B cell (primary cell): ENCODE measurements at regions not wholly inside any gene's neighbourhood (a gene's known extent, or its start where the extent isn't known, plus 50 kb on each side); places are given as distances from the start of the nearest gene placed in this dataset.

Experiments used
- ATAC-seq: fragments of 200-7000 bp; cut with Tn5 transposase; one replicate; pipeline ENCODE4 v1.10.0; 2021; ENCODE audit warnings: low read depth, mild to moderate bottlenecking, moderate number of reproducible peaks, moderate library complexity
- CTCF ChIA-PET: fragments of 350-600 bp; sonication (Branson Sonifier 250); formaldehyde crosslinking; loops from one replicate; lab custom pipeline; 2021; ENCODE audit warnings: antibody characterized with exemption, inconsistent platforms; lab: Charles Lee
- POLR2A ChIA-PET: fragments of 350-600 bp; sonication (Branson Sonifier 250); formaldehyde crosslinking; loops from one replicate; lab custom pipeline; 2021; ENCODE audit warnings: antibody characterized with exemption; lab: Charles Lee
- DNase-seq: peaks from one replicate; pipeline ENCODE4 v3.0.0; 2013
- H2AFZ ChIP-seq: 2 replicates; pipeline ENCODE4 v1.6.1; 2012; ENCODE audit warnings: mild to moderate bottlenecking, low read depth, low read length; ENCODE audit not compliant: insufficient read depth, poor library complexity, severe bottlenecking
- H3K27ac ChIP-seq, 2 donors: 1 replicate in 1 of 2; 2 replicates in 1 of 2; pipeline ENCODE4 v1.5.1; 2012 to 2013; ENCODE audit warnings: low read length in 2 of 2, mild to moderate bottlenecking in 2 of 2, moderate library complexity in 1 of 2
- H3K27me3 ChIP-seq, 4 experiments: fragments of 200-600 bp in 1 of 4; sonication (generic) in 1 of 4; replicated peaks in 1 of 4; 1 replicate in 2 of 4; 2 replicates in 2 of 4; pipeline versions ENCODE4 v1.6.1 to v1.7.0; 2013 to 2016; ENCODE audit warnings: low read length in 3 of 4, mild to moderate bottlenecking in 2 of 4, mixed read lengths in 1 of 4, moderate library complexity in 1 of 4; ENCODE audit not compliant: insufficient read depth in 4 of 4, control insufficient read depth in 3 of 4; ENCODE audit errors: control extremely low read depth in 1 of 4
- H3K36me3 ChIP-seq, 2 experiments: replicated peaks in 1 of 2; 1 replicate in 1 of 2; 2 replicates in 1 of 2; pipeline versions ENCODE4 v1.6.1 to v1.7.1; 2013; ENCODE audit warnings: low read length in 1 of 2; ENCODE audit not compliant: insufficient read depth in 2 of 2, control insufficient read depth in 1 of 2; ENCODE audit errors: control extremely low read depth in 1 of 2, extremely low read depth in 1 of 2
- H3K4me1 ChIP-seq, 2 donors: fragments of 200-600 bp in 1 of 2; sonication (generic) in 1 of 2; 1 replicate in 1 of 2; 2 replicates in 1 of 2; pipeline versions ENCODE4 v1.5.1 to v1.6.1; 2013 to 2017; ENCODE audit warnings: low read length in 2 of 2; ENCODE audit not compliant: control insufficient read depth in 2 of 2, insufficient read depth in 2 of 2
- H3K4me2 ChIP-seq: replicated peaks from 2 replicates; pipeline ENCODE3; 2012; ENCODE audit warnings: mild to moderate bottlenecking, low read depth, low read length; ENCODE audit not compliant: poor library complexity, severe bottlenecking
- H3K4me3 ChIP-seq, 5 experiments: fragments of 200-600 bp in 1 of 5; sonication (generic) in 1 of 5; 1 replicate in 3 of 5; 2 replicates in 2 of 5; pipeline versions ENCODE4 v1.5.1 to v1.7.0; 2011 to 2016; ENCODE audit warnings: low read length in 4 of 5, mild to moderate bottlenecking in 4 of 5, low read depth in 2 of 5, control low read depth in 1 of 5, moderate library complexity in 1 of 5; ENCODE audit not compliant: insufficient read depth in 1 of 5; ENCODE audit errors: control extremely low read depth in 1 of 5, extremely low read depth in 1 of 5
- H3K79me2 ChIP-seq: fragments of 200-600 bp; sonication (generic); one replicate; pipeline ENCODE4 v1.6.0; 2016; ENCODE audit warnings: low read length; ENCODE audit not compliant: control insufficient read depth, insufficient read depth
- H3K9ac ChIP-seq: fragments of 200-600 bp; sonication (generic); 2 replicates; pipeline ENCODE4 v1.6.1; 2017; ENCODE audit warnings: mild to moderate bottlenecking, low read length, moderate library complexity
- H3K9me3 ChIP-seq, 3 donors: one replicate each; pipeline versions ENCODE4 v1.6.1 to v1.7.1; 2013; ENCODE audit warnings: low read length in 2 of 3; ENCODE audit not compliant: control insufficient read depth in 2 of 3, insufficient read depth in 1 of 3; ENCODE audit errors: control extremely low read depth in 1 of 3
- H4K20me1 ChIP-seq: 2 replicates; pipeline ENCODE4 v1.6.0; 2012; ENCODE audit warnings: mild to moderate bottlenecking, low read length; ENCODE audit not compliant: insufficient read depth, control insufficient read depth, poor library complexity, severe bottlenecking
- H3K27ac Mint-ChIP-seq: one replicate; pipeline ENCODE4 v1.8.0; 2021; ENCODE audit warnings: mixed read lengths
- H3K27me3 Mint-ChIP-seq: one replicate; pipeline ENCODE4 v1.8.0; 2021; ENCODE audit warnings: mixed read lengths
- H3K4me1 Mint-ChIP-seq: one replicate; pipeline ENCODE4 v1.8.0; 2021; ENCODE audit warnings: mixed read lengths
- H3K4me3 Mint-ChIP-seq: one replicate; pipeline ENCODE4 v1.8.0; 2021; ENCODE audit warnings: mixed read lengths
- H3K9me3 Mint-ChIP-seq: one replicate; pipeline ENCODE4 v1.8.0; 2022; ENCODE audit warnings: mixed read lengths; ENCODE audit not compliant: insufficient read depth
- CTCF ChIP-seq: fragments of 200-600 bp; IDR thresholded peaks from one replicate; pipeline ENCODE4 v1.8.0; 2022; ENCODE audit warnings: antibody characterized with exemption, mild to moderate bottlenecking
- EZH2 ChIP-seq: IDR thresholded peaks from 2 replicates; pipeline ENCODE4 v1.6.1; 2012; ENCODE audit warnings: borderline replicate concordance, low read depth, mild to moderate bottlenecking, moderate library complexity, low read length; ENCODE audit not compliant: insufficient read depth, poor library complexity, severe bottlenecking
- WGBS: methylation state at CpG from one replicate; pipeline ENCODE4 v1.1.5; 2013; ENCODE audit warnings: missing lambda C conversion rate; ENCODE audit not compliant: insufficient coverage; 5-methylcytosine and 5-hydroxymethylcytosine counted together
- intact Hi-C: fragments of 100-400 bp; cut with micrococcal nuclease; formaldehyde crosslinking; loops from one replicate; pipeline ENCODE4 v1.10.0; 2022

GRCh38 chr7:45402480-45403218 lies 171.5 kb upstream of the ADCY1 start:
- ATAC-seq = no peak
- no peak for DNase-seq
- H3K9me3 ChIP-seq = peaks cover 0 to 11% (median 0%) of the 10 kb centered on the region in 3 donors

More at GRCh38 chr7:45402480-45403218, 171.5 kb upstream of the ADCY1 start:
- Mint-ChIP-seq H3K27ac (no peak overlapping the region), H3K9me3 (peaks cover 3% of the 10 kb centered on the region), H3K4me1 (no peaks in the 10 kb centered on the region), H3K27me3 (no peaks in the 10 kb centered on the region), H3K4me3 (no peak overlapping the region)
- Histone ChIP-seq H3K4me2 (no peak overlapping the region), H3K36me3 (no peaks in the 10 kb centered on the region), H4K20me1 (no peaks in the 10 kb centered on the region), H3K27ac (no peak overlapping the region), H3K4me1 (no peaks in the 10 kb centered on the region), H3K79me2 (no peaks in the 10 kb centered on the region), H3K27me3 (no peaks in the 10 kb centered on the region), H2AFZ (no peak overlapping the region), H3K9ac (no peak overlapping the region), H3K4me3 (no peak overlapping the region)
- ChIA-PET CTCF (no interaction called here), POLR2A (no interaction called here)
- intact Hi-C loops = no loop called here
- TF ChIP-seq EZH2 (no peak), CTCF (no peak)
- 33% methylated on average over 1 of the region's 2 CpGs for WGBS
